ENCODE measurements at regions not wholly inside any gene's neighbourhood (a gene's known extent, or its start where the extent isn't known, plus 50 kb on each side); places are given as distances from the start of the nearest gene placed in this dataset.
A peak's percentile ranks its signal among the peaks of the same experiment; 100 is the strongest.

- peaks cover 0 to 13% (median 0%) of the 10 kb centered on the region in 5 donors for H3K4me1 ChIP-seq (ENCODE audit: control insufficient read depth in 5 of 5, insufficient read depth in 5 of 5, low read length in 5 of 5)
- H3K9me3 ChIP-seq (ENCODE audit: control insufficient read depth in 4 of 4, insufficient read depth in 3 of 4, low read length in 3 of 4), result no peaks in the 10 kb centered on the region
- peak in 2 of 3 donors; percentile 44 to 49 for DNase-seq
- peak; percentile 51 for ATAC-seq (ENCODE audit: insufficient read depth, low FRiP score)
- 49 to 61% methylated on average over 10 of the region's 10 CpGs for WGBS, 2 donors
- no peak overlapping the region for H3K4me3 ChIP-seq
- no peaks in the 10 kb centered on the region for H3K27me3 ChIP-seq (ENCODE audit: control insufficient read depth in 3 of 3, insufficient read depth in 3 of 3, low read length in 2 of 3)
- H3K9ac ChIP-seq (ENCODE audit: insufficient read depth in 1 of 2, low read length in 2 of 2), result no peak overlapping the region
- TF ChIP-seq, protein P1, sequence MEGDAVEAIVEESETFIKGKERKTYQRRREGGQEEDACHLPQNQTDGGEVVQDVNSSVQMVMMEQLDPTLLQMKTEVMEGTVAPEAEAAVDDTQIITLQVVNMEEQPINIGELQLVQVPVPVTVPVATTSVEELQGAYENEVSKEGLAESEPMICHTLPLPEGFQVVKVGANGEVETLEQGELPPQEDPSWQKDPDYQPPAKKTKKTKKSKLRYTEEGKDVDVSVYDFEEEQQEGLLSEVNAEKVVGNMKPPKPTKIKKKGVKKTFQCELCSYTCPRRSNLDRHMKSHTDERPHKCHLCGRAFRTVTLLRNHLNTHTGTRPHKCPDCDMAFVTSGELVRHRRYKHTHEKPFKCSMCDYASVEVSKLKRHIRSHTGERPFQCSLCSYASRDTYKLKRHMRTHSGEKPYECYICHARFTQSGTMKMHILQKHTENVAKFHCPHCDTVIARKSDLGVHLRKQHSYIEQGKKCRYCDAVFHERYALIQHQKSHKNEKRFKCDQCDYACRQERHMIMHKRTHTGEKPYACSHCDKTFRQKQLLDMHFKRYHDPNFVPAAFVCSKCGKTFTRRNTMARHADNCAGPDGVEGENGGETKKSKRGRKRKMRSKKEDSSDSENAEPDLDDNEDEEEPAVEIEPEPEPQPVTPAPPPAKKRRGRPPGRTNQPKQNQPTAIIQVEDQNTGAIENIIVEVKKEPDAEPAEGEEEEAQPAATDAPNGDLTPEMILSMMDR (IDR thresholded peaks at IDR 0.05; ENCODE audit: control extremely low read depth, extremely low read depth), result no peak
- peak overlapping the region in 1 of 2 donors; percentile 10 for H3K27ac ChIP-seq (ENCODE audit: low read depth in 1 of 2, low read length in 1 of 2)
- peaks cover 0 to 7% (median 0%) of the 10 kb centered on the region in 4 donors for H3K36me3 ChIP-seq (ENCODE audit: control insufficient read depth in 4 of 4, insufficient read depth in 4 of 4, low read length in 4 of 4)
These were observed 255.7 kb upstream of the MKLN1 start for GRCh38 chr7:131071786-131072504.

DNA sequence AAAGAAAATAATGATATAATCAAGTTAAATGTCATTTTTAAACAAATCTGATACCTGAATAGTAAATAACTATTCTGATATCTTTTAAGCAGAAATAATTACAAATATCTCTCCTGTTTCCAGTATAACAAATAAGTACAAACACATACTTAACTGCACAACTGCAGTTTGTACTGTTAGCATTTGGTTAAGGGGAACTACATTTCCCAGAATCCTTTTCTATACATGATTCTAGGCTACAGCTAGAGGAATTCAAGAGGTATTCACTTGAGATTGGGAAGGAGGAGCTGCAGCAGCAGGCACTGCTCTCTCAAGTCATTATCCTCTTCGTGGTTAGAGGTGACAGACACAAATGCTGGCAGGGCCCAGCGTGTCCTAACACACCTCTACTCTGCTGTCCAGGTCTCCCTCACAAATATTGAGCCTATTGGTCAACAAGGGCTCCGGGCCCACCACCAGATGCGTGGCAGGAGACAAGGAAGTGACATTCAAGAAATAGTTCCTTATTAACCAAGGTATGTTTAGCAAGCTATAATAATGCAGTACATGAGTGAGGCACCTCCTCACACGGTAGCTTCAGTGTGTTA, 255.1 kb upstream of the MKLN1 start:
- Histone ChIP-seq H3K27ac (ENCODE audit: low read depth in 1 of 2, low read length in 1 of 2) (peak overlapping the region; percentile 37 to 69), H3K4me1 (ENCODE audit: control insufficient read depth in 5 of 5, insufficient read depth in 5 of 5, low read length in 5 of 5) (peaks cover 0 to 13% (median 0%) of the 10 kb centered on the region in 5 donors), H3K36me3 (ENCODE audit: control insufficient read depth in 4 of 4, insufficient read depth in 4 of 4, low read length in 4 of 4) (peaks cover 0 to 7% (median 0%) of the 10 kb centered on the region in 4 donors), H3K9ac (ENCODE audit: insufficient read depth in 1 of 2, low read length in 2 of 2) (no peak overlapping the region), H3K9me3 (ENCODE audit: control insufficient read depth in 4 of 4, insufficient read depth in 3 of 4, low read length in 3 of 4) (no peaks in the 10 kb centered on the region), H3K27me3 (ENCODE audit: control insufficient read depth in 3 of 3, insufficient read depth in 3 of 3, low read length in 2 of 3) (no peaks in the 10 kb centered on the region), H3K4me3 (no peak overlapping the region)
- ATAC-seq (ENCODE audit: insufficient read depth, low FRiP score) (peak; percentile 22), DNase-seq (peak in 2 of 3 donors; percentile 11 to 30)
- 60 to 68% methylated on average over 5 of the region's 5 CpGs for WGBS, 2 donors
- TF ChIP-seq, protein P1 (IDR thresholded peaks at IDR 0.05; ENCODE audit: control extremely low read depth, extremely low read depth), result no peak

DNA sequence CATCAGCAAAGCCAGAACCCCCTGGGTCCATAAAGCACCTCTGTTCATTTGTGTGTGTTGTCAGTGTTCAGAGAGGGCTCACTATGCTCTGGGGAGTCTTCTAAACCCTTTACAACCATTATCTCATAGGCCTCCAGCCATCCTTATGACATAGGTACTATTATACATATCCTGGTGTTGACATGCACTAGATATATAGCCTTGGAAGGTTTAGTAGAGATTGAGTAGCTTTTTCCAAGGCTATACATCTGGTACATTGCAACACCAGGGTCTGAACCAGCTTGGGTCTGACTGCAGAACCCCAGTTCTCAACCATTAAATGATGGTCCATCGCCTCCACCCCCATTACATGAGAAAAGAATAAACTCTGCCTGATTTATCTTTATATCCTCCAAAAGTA, 253.6 kb upstream of the MKLN1 start:
- Histone ChIP-seq H3K27ac (ENCODE audit: low read depth in 1 of 2, low read length in 1 of 2) (no peak overlapping the region), H3K4me3 (no peak overlapping the region), H3K9me3 (ENCODE audit: control insufficient read depth in 4 of 4, insufficient read depth in 3 of 4, low read length in 3 of 4) (no peaks in the 10 kb centered on the region), H3K4me1 (ENCODE audit: control insufficient read depth in 5 of 5, insufficient read depth in 5 of 5, low read length in 5 of 5) (peaks cover 0 to 13% (median 0%) of the 10 kb centered on the region in 5 donors), H3K36me3 (ENCODE audit: control insufficient read depth in 4 of 4, insufficient read depth in 4 of 4, low read length in 4 of 4) (peaks cover 0 to 11% (median 0%) of the 10 kb centered on the region in 4 donors), H3K9ac (ENCODE audit: insufficient read depth in 1 of 2, low read length in 2 of 2) (no peak overlapping the region), H3K27me3 (ENCODE audit: control insufficient read depth in 3 of 3, insufficient read depth in 3 of 3, low read length in 2 of 3) (no peaks in the 10 kb centered on the region)
- DNase-seq (no peak), ATAC-seq (ENCODE audit: insufficient read depth, low FRiP score) (no peak)
- TF ChIP-seq, protein P1 (IDR thresholded peaks at IDR 0.05; ENCODE audit: control extremely low read depth, extremely low read depth), result no peak
- WGBS, 2 donors, result 97 to 98% methylated on average over 1 of the region's 1 CpG
